Suprapubic skin (tissue), 4 donors: ENCODE measurements at regions not wholly inside any gene's neighbourhood (a gene's known extent, or its start where the extent isn't known, plus 50 kb on each side); places are given as distances from the start of the nearest gene placed in this dataset.

Experiments
- DNase-seq, 2 donors: peaks; one replicate each; pipeline ENCODE4 v3.0.0-alpha.2; 2019; ENCODE audit warnings: low spot score in 2 of 2
- H3K27ac ChIP-seq: fragments of 200-600 bp; sonication (generic); one replicate; pipeline ENCODE4 v1.5.1; 2019
- H3K27me3 ChIP-seq: fragments of 200-600 bp; sonication (generic); one replicate; pipeline ENCODE4 v1.5.1; 2019
- H3K36me3 ChIP-seq: fragments of 200-600 bp; sonication (generic); one replicate; pipeline ENCODE4 v1.5.1; 2019
- H3K4me1 ChIP-seq: fragments of 200-600 bp; sonication (generic); one replicate; pipeline ENCODE4 v1.5.1; 2019
- H3K4me3 ChIP-seq: fragments of 200-600 bp; sonication (generic); one replicate; pipeline ENCODE4 v1.5.1; 2019; ENCODE audit warnings: mild to moderate bottlenecking
- H3K9me3 ChIP-seq: fragments of 200-600 bp; sonication (generic); one replicate; pipeline ENCODE4 v1.5.1; 2019
- EP300 ChIP-seq: sonication (generic); formaldehyde crosslinking; IDR thresholded peaks from one replicate; pipeline ENCODE4 v1.6.1; 2017; ENCODE audit warnings: antibody characterized with exemption
- POLR2A ChIP-seq, 2 donors: fragments of 450-650 bp; IDR thresholded peaks; one replicate each; pipeline ENCODE4 v1.6.1; 2017; ENCODE audit warnings: antibody characterized with exemption in 2 of 2, mild to moderate bottlenecking in 2 of 2, moderate library complexity in 2 of 2
- POLR2AphosphoS5 ChIP-seq, 3 donors: sonication (generic); formaldehyde crosslinking; IDR thresholded peaks; one replicate each; pipeline ENCODE4 v1.6.1; 2017; ENCODE audit warnings: antibody characterized with exemption in 3 of 3
- WGBS: methylation state at CpG from one replicate; pipeline ENCODE4 v1.1.5; 2018; 5-methylcytosine and 5-hydroxymethylcytosine counted together
- TF ChIP-seq, protein P1 (sequence below), 2 donors: fragments of 200-600 bp in 1 of 2; fragments of 450-650 bp in 1 of 2; sonication (generic) in 1 of 2; IDR thresholded peaks; one replicate each; pipeline ENCODE4 v1.5.1; 2016 to 2019; ENCODE audit warnings: antibody characterized with exemption in 2 of 2, mild to moderate bottlenecking in 1 of 2, moderate library complexity in 1 of 2

DNA sequence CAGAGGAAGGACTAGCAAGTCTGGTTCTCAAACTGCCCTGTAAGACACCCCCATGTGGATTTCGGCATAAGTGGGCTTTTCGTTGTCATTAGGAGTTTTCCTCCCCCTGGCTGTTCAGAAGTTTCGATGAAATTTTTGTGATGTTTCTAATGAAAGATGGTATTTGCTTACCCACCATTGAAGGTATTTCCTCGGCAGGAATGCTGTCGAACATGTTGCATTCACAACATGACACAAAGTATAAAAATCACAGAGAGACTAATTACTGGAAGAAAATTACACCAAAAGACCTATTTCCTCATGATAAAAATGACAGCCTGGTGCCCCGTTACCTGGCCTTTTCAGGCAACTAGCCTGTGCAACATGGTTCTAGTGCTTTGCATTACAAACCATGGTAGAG, 144.9 kb downstream of the TXNL1 start:
- H3K36me3 ChIP-seq: no peaks in the 10 kb centered on the region
- H3K9me3 ChIP-seq: no peaks in the 10 kb centered on the region
- WGBS: 72% methylated on average over 6 of the region's 6 CpGs
- H3K27ac ChIP-seq: no peak overlapping the region
- DNase-seq: no peak
- no peaks in the 10 kb centered on the region for H3K4me1 ChIP-seq
- H3K4me3 ChIP-seq: no peak overlapping the region
- TF ChIP-seq POLR2AphosphoS5 (IDR thresholded peaks at IDR 0.05) (no peak), POLR2A (IDR thresholded peaks at IDR 0.05) (no peak), EP300 (no peak)
- TF ChIP-seq, protein P1, sequence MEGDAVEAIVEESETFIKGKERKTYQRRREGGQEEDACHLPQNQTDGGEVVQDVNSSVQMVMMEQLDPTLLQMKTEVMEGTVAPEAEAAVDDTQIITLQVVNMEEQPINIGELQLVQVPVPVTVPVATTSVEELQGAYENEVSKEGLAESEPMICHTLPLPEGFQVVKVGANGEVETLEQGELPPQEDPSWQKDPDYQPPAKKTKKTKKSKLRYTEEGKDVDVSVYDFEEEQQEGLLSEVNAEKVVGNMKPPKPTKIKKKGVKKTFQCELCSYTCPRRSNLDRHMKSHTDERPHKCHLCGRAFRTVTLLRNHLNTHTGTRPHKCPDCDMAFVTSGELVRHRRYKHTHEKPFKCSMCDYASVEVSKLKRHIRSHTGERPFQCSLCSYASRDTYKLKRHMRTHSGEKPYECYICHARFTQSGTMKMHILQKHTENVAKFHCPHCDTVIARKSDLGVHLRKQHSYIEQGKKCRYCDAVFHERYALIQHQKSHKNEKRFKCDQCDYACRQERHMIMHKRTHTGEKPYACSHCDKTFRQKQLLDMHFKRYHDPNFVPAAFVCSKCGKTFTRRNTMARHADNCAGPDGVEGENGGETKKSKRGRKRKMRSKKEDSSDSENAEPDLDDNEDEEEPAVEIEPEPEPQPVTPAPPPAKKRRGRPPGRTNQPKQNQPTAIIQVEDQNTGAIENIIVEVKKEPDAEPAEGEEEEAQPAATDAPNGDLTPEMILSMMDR (IDR thresholded peaks at IDR 0.05): no peak
- no peaks in the 10 kb centered on the region for H3K27me3 ChIP-seq

DNA sequence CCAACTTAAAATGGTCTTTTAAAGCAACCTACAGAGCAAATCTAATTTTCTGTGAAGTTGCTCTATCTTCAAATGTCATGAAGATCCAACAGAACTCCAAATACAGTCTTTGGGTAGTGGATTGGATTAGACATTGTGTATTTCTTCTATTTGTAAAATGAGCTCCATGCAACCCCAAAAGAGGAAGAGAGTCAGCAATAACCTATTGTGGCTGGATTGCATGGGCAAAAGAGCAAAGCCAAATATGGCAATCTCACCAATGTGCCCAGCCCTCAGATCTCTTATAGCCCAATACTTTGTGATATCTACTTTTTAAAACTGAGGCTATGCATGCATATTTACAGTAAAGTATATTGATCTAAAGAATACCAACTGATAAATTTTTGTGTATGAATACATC, 146.3 kb downstream of the TXNL1 start:
- H3K4me3 ChIP-seq: no peak overlapping the region
- no peaks in the 10 kb centered on the region for H3K36me3 ChIP-seq
- H3K27ac ChIP-seq: no peak overlapping the region
- DNase-seq: no peak
- TF ChIP-seq POLR2A (IDR thresholded peaks at IDR 0.05) (no peak), EP300 (no peak), POLR2AphosphoS5 (IDR thresholded peaks at IDR 0.05) (no peak)
- TF ChIP-seq, protein P1 (IDR thresholded peaks at IDR 0.05): no peak
- H3K9me3 ChIP-seq: no peaks in the 10 kb centered on the region
- H3K4me1 ChIP-seq: no peaks in the 10 kb centered on the region
- no peaks in the 10 kb centered on the region for H3K27me3 ChIP-seq

DNA sequence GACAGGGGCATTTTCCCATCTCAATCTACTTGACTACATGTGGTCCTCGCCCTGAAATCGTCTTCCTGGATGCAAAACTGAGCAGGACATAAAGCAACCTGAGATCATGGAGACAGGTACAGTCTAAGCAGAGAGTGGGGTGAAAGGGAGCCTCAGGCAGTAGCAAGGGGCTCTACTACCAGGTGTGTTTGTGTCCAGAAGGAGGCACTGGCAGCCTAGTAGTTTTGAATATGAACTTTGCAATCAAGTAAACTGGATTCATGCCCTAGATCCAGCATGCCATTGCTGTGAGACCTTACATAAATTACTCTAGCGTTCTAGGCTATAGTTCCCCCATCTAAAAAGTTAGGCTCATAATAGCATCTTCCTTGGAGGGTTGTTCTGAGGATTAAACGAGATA, 147.4 kb downstream of the TXNL1 start:
- Histone ChIP-seq H3K4me3 (no peak overlapping the region), H3K27ac (no peak overlapping the region), H3K9me3 (no peaks in the 10 kb centered on the region), H3K27me3 (no peaks in the 10 kb centered on the region), H3K4me1 (no peaks in the 10 kb centered on the region), H3K36me3 (no peaks in the 10 kb centered on the region)
- no peak for DNase-seq
- TF ChIP-seq, protein P1 (IDR thresholded peaks at IDR 0.05): no peak
- TF ChIP-seq EP300 (no peak), POLR2A (IDR thresholded peaks at IDR 0.05) (no peak), POLR2AphosphoS5 (IDR thresholded peaks at IDR 0.05) (no peak)
- 92% methylated on average over 4 of the region's 4 CpGs for WGBS

DNA sequence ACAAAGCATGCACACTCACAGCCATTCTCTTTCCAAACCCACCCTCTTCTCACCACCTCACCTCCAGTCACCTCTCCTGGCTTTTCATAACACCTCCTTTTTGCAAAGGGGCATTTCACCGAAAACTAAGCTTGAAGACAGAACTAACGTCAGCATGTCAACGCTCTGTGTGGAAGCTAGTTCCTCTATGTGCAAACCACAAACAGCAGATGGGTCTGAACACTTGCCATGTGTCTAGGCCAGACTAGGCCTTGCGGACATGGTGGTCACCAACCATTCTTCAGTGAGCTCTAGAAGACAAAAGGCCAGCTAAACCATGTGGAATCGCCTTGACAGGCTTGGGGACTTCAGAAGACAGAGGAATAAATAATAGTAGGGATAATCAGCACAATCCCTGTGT, 148.5 kb downstream of the TXNL1 start:
- H3K9me3 ChIP-seq: no peaks in the 10 kb centered on the region
- no peak overlapping the region for H3K27ac ChIP-seq
- H3K27me3 ChIP-seq: no peaks in the 10 kb centered on the region
- 89% methylated on average over 5 of the region's 5 CpGs for WGBS
- TF ChIP-seq EP300 (no peak), POLR2A (IDR thresholded peaks at IDR 0.05) (no peak), POLR2AphosphoS5 (IDR thresholded peaks at IDR 0.05) (no peak)
- TF ChIP-seq, protein P1 (IDR thresholded peaks at IDR 0.05): no peak
- H3K36me3 ChIP-seq: no peaks in the 10 kb centered on the region
- no peak overlapping the region for H3K4me3 ChIP-seq
- DNase-seq: no peak
- H3K4me1 ChIP-seq: no peaks in the 10 kb centered on the region

DNA sequence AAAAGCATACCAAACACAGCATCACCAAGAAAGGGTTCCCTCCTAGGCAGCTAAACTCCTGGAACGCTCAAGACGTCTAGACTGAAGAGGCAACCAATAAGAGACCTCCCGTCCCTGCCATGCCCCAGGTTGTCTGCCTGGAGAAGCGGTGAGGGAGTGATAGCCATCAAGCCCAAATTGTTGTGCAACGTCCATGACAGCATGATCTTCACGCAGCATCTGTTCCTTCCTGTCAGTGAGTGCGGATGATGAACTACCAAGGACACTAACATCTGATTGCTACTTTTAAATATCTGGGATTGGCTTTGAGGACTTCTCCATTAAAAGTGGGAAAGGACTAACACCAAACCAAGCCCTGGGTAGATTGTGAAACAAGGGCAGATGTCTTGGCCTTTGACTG, 149.7 kb downstream of the TXNL1 start:
- no peak for DNase-seq
- Histone ChIP-seq H3K4me1 (no peaks in the 10 kb centered on the region), H3K27me3 (no peaks in the 10 kb centered on the region), H3K27ac (no peak overlapping the region), H3K36me3 (no peaks in the 10 kb centered on the region), H3K9me3 (no peaks in the 10 kb centered on the region), H3K4me3 (no peak overlapping the region)
- no peak for TF ChIP-seq POLR2AphosphoS5 (IDR thresholded peaks at IDR 0.05)
- no peak for TF ChIP-seq POLR2A (IDR thresholded peaks at IDR 0.05)
- TF ChIP-seq EP300: no peak
- TF ChIP-seq, protein P1 (IDR thresholded peaks at IDR 0.05): no peak
- WGBS: 90% methylated on average over 7 of the region's 7 CpGs
